HepG2 (cell line): ENCODE measurements at regions not wholly inside any gene's neighbourhood (a gene's known extent, or its start where the extent isn't known, plus 50 kb on each side); places are given as distances from the start of the nearest gene placed in this dataset.

Experiments used
- ATAC-seq: fragments of 200-7000 bp; cut with Tn5 transposase; 3 replicates; pipeline ENCODE4 v1.9.1; 2020; ENCODE audit warnings: mild to moderate bottlenecking, moderate library complexity
- BruUV-seq: library from RNA; stranded (reverse); fragments of 400-500 nt; replicated peaks from 2 replicates; lab custom pipeline; 2021; lab: Mats Ljungman, UMichigan
- CTCF ChIA-PET: fragments of 300-600 bp; formaldehyde crosslinking; extraction: SDS; loops from one replicate; lab custom pipeline; 2021; ENCODE audit warnings: low total read pairs, inconsistent platforms, low intra/inter-chr PET ratio; lab: Yijun Ruan, JAX
- POLR2A ChIA-PET: fragments of 350-600 bp; sonication (Branson Sonifier 250); formaldehyde crosslinking; loops from one replicate; lab custom pipeline; 2020; ENCODE audit warnings: antibody characterized with exemption, inconsistent platforms; lab: Yijun Ruan, JAX
- DNase-seq: peaks from one replicate; pipeline ENCODE4 v3.0.0-alpha.2; 2015; ENCODE audit warnings: low spot score
- FAIRE-seq: peaks from 3 replicates; lab custom pipeline; 2011; peaks lifted over from hg19 to GRCh38; lab: Jason Lieb, UNC
- H2AFZ ChIP-seq: one replicate; pipeline ENCODE4 v1.6.1; 2011; ENCODE audit warnings: low read length, inconsistent platforms
- H3K27ac ChIP-seq: fragments of 300-600 bp; 3 replicates; pipeline ENCODE4 v1.8.0; 2011; ENCODE audit warnings: mixed run types, mild to moderate bottlenecking, mixed read lengths, low read length, inconsistent platforms; ENCODE audit not compliant: insufficient read depth; ENCODE audit errors: extremely low read length
- H3K27me3 ChIP-seq, 2 experiments: fragments of 200-600 bp in 1 of 2; 2 replicates in 1 of 2; 3 replicates in 1 of 2; pipeline versions ENCODE4 v1.6.0 to v1.8.0; 2011; ENCODE audit warnings: low read length in 2 of 2, mild to moderate bottlenecking in 2 of 2, moderate library complexity in 2 of 2, inconsistent platforms in 1 of 2; ENCODE audit not compliant: insufficient read depth in 2 of 2, control insufficient read depth in 1 of 2
- H3K36me3 ChIP-seq, 2 experiments: fragments of 200-600 bp in 1 of 2; replicated peaks in 1 of 2; 2 replicates in 1 of 2; 3 replicates in 1 of 2; pipeline versions ENCODE4 v1.5.1 to v1.8.0; 2011; ENCODE audit warnings: low read length in 2 of 2, inconsistent platforms in 1 of 2; ENCODE audit not compliant: insufficient read depth in 2 of 2, control insufficient read depth in 1 of 2
- H3K4me1 ChIP-seq: 2 replicates; pipeline ENCODE4 v1.5.1; 2012; ENCODE audit warnings: low read length, inconsistent platforms; ENCODE audit not compliant: insufficient read depth
- H3K4me2 ChIP-seq: 2 replicates; pipeline ENCODE4 v1.6.0; 2011; ENCODE audit warnings: low read depth, low read length, inconsistent platforms
- H3K4me3 ChIP-seq, 3 experiments: fragments of 200-600 bp in 1 of 3; sonication (generic), shearing (Covaris generic) in 1 of 3; replicated peaks in 1 of 3; 2 replicates each; pipeline ENCODE4 v1.5.1; 2011 to 2016; ENCODE audit warnings: low read length in 3 of 3, inconsistent platforms in 2 of 3, low read depth in 2 of 3, mild to moderate bottlenecking in 2 of 3, control low read depth in 1 of 3, mixed read lengths in 1 of 3; ENCODE audit not compliant: insufficient read depth in 1 of 3
- H3K79me2 ChIP-seq: one replicate; pipeline ENCODE4 v1.6.1; 2011; ENCODE audit warnings: low read length, inconsistent platforms; ENCODE audit not compliant: insufficient read depth
- H3K9ac ChIP-seq: 2 replicates; pipeline ENCODE4 v1.6.0; 2011; ENCODE audit warnings: mild to moderate bottlenecking, low read depth, low read length, inconsistent platforms; ENCODE audit not compliant: insufficient read depth
- H3K9me3 ChIP-seq: 2 replicates; pipeline ENCODE4 v1.5.1; 2012; ENCODE audit warnings: mild to moderate bottlenecking, low read length
- H4K20me1 ChIP-seq: 2 replicates; pipeline ENCODE4 v1.6.0; 2011; ENCODE audit warnings: inconsistent platforms, mild to moderate bottlenecking, low read length, moderate library complexity; ENCODE audit not compliant: insufficient read depth
- GFI1 ChIP-seq: sonication (generic); formaldehyde crosslinking; IDR thresholded peaks from 2 replicates; pipeline ENCODE4 v1.5.0; 2020; ENCODE audit warnings: missing genetic modification reagents, mild to moderate bottlenecking, borderline replicate concordance
- MAFF ChIP-seq: IDR thresholded peaks from 2 replicates; pipeline ENCODE4 v1.6.1; 2011; ENCODE audit warnings: low read depth, low read length, improper control_type of control experiment
- NFE2L1 ChIP-seq: sonication (generic); formaldehyde crosslinking; IDR thresholded peaks from 2 replicates; pipeline ENCODE4 v1.4.0; 2020; ENCODE audit warnings: missing genetic modification reagents, mild to moderate bottlenecking, borderline replicate concordance
- ZBTB1 ChIP-seq: sonication (generic); formaldehyde crosslinking; IDR thresholded peaks from 2 replicates; pipeline ENCODE4 v1.4.0; 2020; ENCODE audit warnings: missing genetic modification reagents, borderline replicate concordance
- ZNF143 ChIP-seq: sonication (generic); formaldehyde crosslinking; IDR thresholded peaks from 2 replicates; pipeline ENCODE4 v1.4.0; 2020; ENCODE audit warnings: missing genetic modification reagents
- ZNF274 ChIP-seq: sonication (generic); formaldehyde crosslinking; IDR thresholded peaks from 2 replicates; pipeline ENCODE4 v1.5.1; 2020; ENCODE audit warnings: mild to moderate bottlenecking, missing genetic modification reagents
- ZNF746 ChIP-seq: sonication (generic); formaldehyde crosslinking; IDR thresholded peaks from 2 replicates; pipeline ENCODE4 v1.8.0; 2022; ENCODE audit warnings: mild to moderate bottlenecking, missing genetic modification reagents
- ZNF816 ChIP-seq: sonication (generic); formaldehyde crosslinking; IDR thresholded peaks from 2 replicates; pipeline ENCODE4 v1.8.0; 2022; ENCODE audit warnings: missing genetic modification reagents, mild to moderate bottlenecking, borderline replicate concordance
- WGBS: methylation state at CpG from one replicate; pipeline ENCODE4 v1.1.6; 2017; ENCODE audit warnings: low lambda C conversion rate; 5-methylcytosine and 5-hydroxymethylcytosine counted together
- in situ Hi-C: cut with HindIII; loops from 2 replicates; pipeline ENCODE4 v1.10.0; 2017; ENCODE audit warnings: low pct_unique_long_range_greater_than_20kb; ENCODE audit not compliant: extremely low pct_ligation_motif_present
- intact Hi-C: fragments of 100-400 bp; cut with micrococcal nuclease; formaldehyde crosslinking; loops from one replicate; pipeline ENCODE4 v1.10.0; 2022; ENCODE audit not compliant: unreplicated experiment
- TF ChIP-seq, protein P1 (sequence below): sonication (generic); formaldehyde crosslinking; IDR thresholded peaks from 2 replicates; pipeline ENCODE4 v1.8.1; 2023; ENCODE audit warnings: missing genetic modification reagents, mild to moderate bottlenecking, borderline replicate concordance
- TF ChIP-seq, protein P2 (sequence below): sonication (generic); formaldehyde crosslinking; IDR thresholded peaks from 2 replicates; pipeline ENCODE4 v1.4.0; 2020; ENCODE audit warnings: missing genetic modification reagents, borderline replicate concordance

DNA sequence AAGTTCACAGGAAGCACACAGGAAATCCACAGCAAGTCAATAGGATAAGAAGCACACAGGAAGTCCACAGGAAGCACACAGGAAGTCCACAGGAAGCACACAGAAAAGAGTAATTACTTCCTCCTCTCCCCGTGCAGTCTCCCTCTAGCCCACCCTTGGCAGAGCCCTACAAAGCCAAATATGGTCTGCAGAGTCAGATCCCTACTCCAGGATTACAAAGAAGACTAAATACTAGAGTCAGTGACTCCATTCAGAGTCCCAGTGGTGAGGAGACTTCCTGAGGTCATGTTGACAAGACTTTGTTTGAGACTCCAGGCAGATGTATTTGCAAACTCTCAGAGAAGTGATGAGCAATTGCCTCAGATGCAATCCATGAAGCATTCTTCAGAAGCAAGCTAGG lies 398.6 kb upstream of the AUTS2 start:
- no TSS peak for BruUV-seq
- Histone ChIP-seq H2AFZ (no peak overlapping the region), H3K4me2 (no peak overlapping the region), H3K27me3 (no peaks in the 10 kb centered on the region), H3K4me1 (no peaks in the 10 kb centered on the region), H3K79me2 (no peaks in the 10 kb centered on the region), H3K9ac (no peak overlapping the region), H3K36me3 (no peaks in the 10 kb centered on the region), H3K27ac (no peak overlapping the region), H3K9me3 (peaks cover 49% of the 10 kb centered on the region), H4K20me1 (no peaks in the 10 kb centered on the region), H3K4me3 (no peak overlapping the region)
- intact Hi-C loops (no loop called here), in situ Hi-C loops (no loop called here)
- FAIRE-seq = no peak
- no peak for TF ChIP-seq ZNF816 (CRISPR knock-in tag)
- TF ChIP-seq ZNF746 (CRISPR knock-in tag) = no peak
- TF ChIP-seq ZBTB1 (CRISPR knock-in tag) = no peak
- TF ChIP-seq GFI1 (CRISPR knock-in tag) = no peak
- TF ChIP-seq NFE2L1 (CRISPR knock-in tag) = no peak
- TF ChIP-seq, protein P1, sequence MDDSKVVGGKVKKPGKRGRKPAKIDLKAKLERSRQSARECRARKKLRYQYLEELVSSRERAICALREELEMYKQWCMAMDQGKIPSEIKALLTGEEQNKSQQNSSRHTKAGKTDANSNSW (CRISPR knock-in tag) = no peak
- CTCF ChIA-PET = no interaction called here
- no peak for DNase-seq
- WGBS = no CpG with 5 or more reads among the region's 1 CpG
- ATAC-seq = no peak
- POLR2A ChIA-PET = no interaction called here

DNA sequence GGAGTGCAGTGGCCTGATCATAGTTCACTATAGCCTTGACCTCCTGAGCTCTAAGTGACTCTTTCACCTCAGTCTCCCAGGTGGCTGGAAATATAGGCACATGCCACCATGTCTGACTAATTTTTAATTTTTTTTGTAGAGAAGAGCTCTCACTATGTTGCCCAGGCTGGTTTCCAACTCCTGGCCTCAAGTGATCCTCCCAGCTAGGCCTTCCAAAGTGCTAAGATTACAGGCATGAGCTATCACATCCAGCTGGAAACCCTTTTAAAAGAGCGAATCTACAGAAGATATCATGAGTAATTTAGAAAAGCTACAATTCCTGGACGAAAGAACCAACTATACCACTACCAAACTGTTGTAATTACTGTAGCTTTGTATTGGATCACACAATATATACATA lies 394.4 kb upstream of the AUTS2 start:
- WGBS = 3% methylated on average over 2 of the region's 2 CpGs
- no peaks in the 10 kb centered on the region for H4K20me1 ChIP-seq
- ChIA-PET CTCF (no interaction called here), POLR2A (no interaction called here)
- no peaks in the 10 kb centered on the region for H3K36me3 ChIP-seq
- BruUV-seq = no TSS peak
- H3K27ac ChIP-seq = no peak overlapping the region
- no peak overlapping the region for H3K9ac ChIP-seq
- FAIRE-seq (no peak), ATAC-seq (no peak), DNase-seq (no peak)
- intact Hi-C loops (no loop called here), in situ Hi-C loops (no loop called here)
- no peak overlapping the region for H2AFZ ChIP-seq
- H3K27me3 ChIP-seq = no peaks in the 10 kb centered on the region
- no peaks in the 10 kb centered on the region for H3K79me2 ChIP-seq
- no peak overlapping the region for H3K4me3 ChIP-seq
- H3K4me1 ChIP-seq = no peaks in the 10 kb centered on the region
- TF ChIP-seq ZNF143 (no peak), ZNF274 (CRISPR knock-in tag) (no peak), MAFF (no peak)
- TF ChIP-seq, protein P2, sequence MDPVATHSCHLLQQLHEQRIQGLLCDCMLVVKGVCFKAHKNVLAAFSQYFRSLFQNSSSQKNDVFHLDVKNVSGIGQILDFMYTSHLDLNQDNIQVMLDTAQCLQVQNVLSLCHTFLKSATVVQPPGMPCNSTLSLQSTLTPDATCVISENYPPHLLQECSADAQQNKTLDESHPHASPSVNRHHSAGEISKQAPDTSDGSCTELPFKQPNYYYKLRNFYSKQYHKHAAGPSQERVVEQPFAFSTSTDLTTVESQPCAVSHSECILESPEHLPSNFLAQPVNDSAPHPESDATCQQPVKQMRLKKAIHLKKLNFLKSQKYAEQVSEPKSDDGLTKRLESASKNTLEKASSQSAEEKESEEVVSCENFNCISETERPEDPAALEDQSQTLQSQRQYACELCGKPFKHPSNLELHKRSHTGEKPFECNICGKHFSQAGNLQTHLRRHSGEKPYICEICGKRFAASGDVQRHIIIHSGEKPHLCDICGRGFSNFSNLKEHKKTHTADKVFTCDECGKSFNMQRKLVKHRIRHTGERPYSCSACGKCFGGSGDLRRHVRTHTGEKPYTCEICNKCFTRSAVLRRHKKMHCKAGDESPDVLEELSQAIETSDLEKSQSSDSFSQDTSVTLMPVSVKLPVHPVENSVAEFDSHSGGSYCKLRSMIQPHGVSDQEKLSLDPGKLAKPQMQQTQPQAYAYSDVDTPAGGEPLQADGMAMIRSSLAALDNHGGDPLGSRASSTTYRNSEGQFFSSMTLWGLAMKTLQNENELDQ (CRISPR knock-in tag) = no peak
- peaks cover 33% of the 10 kb centered on the region for H3K9me3 ChIP-seq
- H3K4me2 ChIP-seq = no peak overlapping the region
